SK-N-SH (cell line): ENCODE measurements at regions not wholly inside any gene's neighbourhood (a gene's known extent, or its start where the extent isn't known, plus 50 kb on each side); places are given as distances from the start of the nearest gene placed in this dataset.

Source experiments
- CTCF ChIA-PET: fragments of 300-600, 350-600 bp; formaldehyde crosslinking; extraction: SDS; loops from one replicate; lab custom pipeline; 2021; lab: Yijun Ruan, JAX
- POLR2A ChIA-PET: fragments of 350-600 bp; sonication (Branson Sonifier 250); formaldehyde crosslinking; extraction: SDS; loops from one replicate; lab custom pipeline; 2020; ENCODE audit warnings: antibody characterized with exemption, inconsistent platforms; lab: Yijun Ruan, JAX
- DNase-seq: peaks from one replicate; pipeline ENCODE4 v3.0.0; 2012
- H2AFZ ChIP-seq: fragments of 200-600 bp; sonication (generic); 2 replicates; pipeline ENCODE4 v1.8.1; 2016; ENCODE audit warnings: antibody characterized with exemption, mild to moderate bottlenecking, low read depth
- H3F3A ChIP-seq: fragments of 200-600 bp; sonication (generic); replicated peaks from 2 replicates; pipeline ENCODE3; 2016; ENCODE audit warnings: antibody characterized with exemption, mild to moderate bottlenecking; ENCODE audit not compliant: insufficient read depth
- H3K27ac ChIP-seq, 2 experiments: fragments of 200-500 bp in 1 of 2; fragments of 200-600 bp in 1 of 2; sonication (Bioruptor generic) in 1 of 2; sonication (generic), shearing (Covaris generic) in 1 of 2; 2 replicates each; pipeline versions ENCODE4 v1.5.1 to v1.6.1; 2014 to 2016; ENCODE audit warnings: low read depth in 2 of 2, inconsistent platforms in 1 of 2, low read length in 1 of 2, mild to moderate bottlenecking in 1 of 2, mixed read lengths in 1 of 2
- H3K27me3 ChIP-seq: fragments of 200-600 bp; sonication (generic), shearing (Covaris generic); 2 replicates; pipeline ENCODE4 v1.6.1; 2016; ENCODE audit warnings: mixed run types; ENCODE audit not compliant: insufficient read depth
- H3K36me3 ChIP-seq, 2 experiments: fragments of 200-500 bp in 1 of 2; fragments of 200-600 bp in 1 of 2; sonication (Bioruptor generic) in 1 of 2; sonication (generic) in 1 of 2; replicated peaks in 1 of 2; 2 replicates each; pipeline versions ENCODE3 to v1.5.1; 2014 to 2016; ENCODE audit warnings: low read length in 1 of 2, mild to moderate bottlenecking in 1 of 2; ENCODE audit not compliant: insufficient read depth in 2 of 2, control insufficient read depth in 1 of 2
- H3K4me1 ChIP-seq, 2 experiments: fragments of 200-500 bp in 1 of 2; fragments of 200-600 bp in 1 of 2; sonication (Bioruptor generic) in 1 of 2; sonication (generic), shearing (Covaris generic) in 1 of 2; 2 replicates each; pipeline versions ENCODE4 v1.5.1 to v1.6.1; 2014 to 2016; ENCODE audit warnings: low read depth in 1 of 2, low read length in 1 of 2, mixed run types in 1 of 2; ENCODE audit not compliant: insufficient read depth in 2 of 2, control insufficient read depth in 1 of 2
- H3K4me2 ChIP-seq: fragments of 200-600 bp; sonication (generic), shearing (Covaris generic); 2 replicates; pipeline ENCODE4 v1.6.1; 2017; ENCODE audit warnings: mixed run types
- H3K4me3 ChIP-seq, 2 experiments: fragments of 200-500 bp in 1 of 2; fragments of 200-600 bp in 1 of 2; sonication (Bioruptor generic) in 1 of 2; sonication (generic), shearing (Covaris generic) in 1 of 2; 2 replicates each; pipeline versions ENCODE4 v1.5.1 to v1.8.1; 2014 to 2016; ENCODE audit warnings: low read depth in 2 of 2, inconsistent platforms in 1 of 2, low read length in 1 of 2, mild to moderate bottlenecking in 1 of 2, mixed read lengths in 1 of 2, moderate library complexity in 1 of 2
- H3K79me2 ChIP-seq: fragments of 200-600 bp; sonication (generic); 2 replicates; pipeline ENCODE4 v1.8.1; 2017; ENCODE audit warnings: mild to moderate bottlenecking; ENCODE audit not compliant: insufficient read depth
- H3K9ac ChIP-seq: fragments of 200-600 bp; sonication (generic); 2 replicates; pipeline ENCODE4 v1.6.1; 2017; ENCODE audit warnings: mixed run types
- H3K9me2 ChIP-seq: fragments of 200-600 bp; sonication (generic); 2 replicates; pipeline ENCODE4 v1.6.1; 2017; ENCODE audit warnings: mixed run types
- H3K9me3 ChIP-seq: fragments of 200-600 bp; sonication (generic); 2 replicates; pipeline ENCODE4 v1.6.1; 2017; ENCODE audit warnings: mixed run types, mild to moderate bottlenecking, moderate library complexity
- H4K20me1 ChIP-seq: fragments of 200-600 bp; sonication (generic); 2 replicates; pipeline ENCODE4 v1.6.1; 2017; ENCODE audit warnings: mild to moderate bottlenecking, mixed run types; ENCODE audit not compliant: insufficient read depth
- ELF1 ChIP-seq: IDR thresholded peaks from 2 replicates; pipeline ENCODE4 v1.4.0; 2012
- EZH2phosphoT487 ChIP-seq: fragments of 200-600 bp; sonication (generic); IDR thresholded peaks from 2 replicates; pipeline ENCODE4 v1.6.1; 2017; ENCODE audit warnings: low read depth, mixed run types, mild to moderate bottlenecking, antibody characterized with exemption, moderate library complexity, borderline replicate concordance
- FOXJ3 ChIP-seq: sonication (generic); formaldehyde crosslinking; IDR thresholded peaks from 2 replicates; pipeline ENCODE4 v1.5.1; 2020; ENCODE audit warnings: mild to moderate bottlenecking, missing genetic modification reagents
- JUND ChIP-seq: IDR thresholded peaks from 2 replicates; pipeline ENCODE4 v1.4.0; 2012
- MXI1 ChIP-seq: IDR thresholded peaks from 2 replicates; pipeline ENCODE4 v1.6.1; 2012; ENCODE audit warnings: mild to moderate bottlenecking, low read depth, low read length, improper control_type of control experiment
- NRF1 ChIP-seq: IDR thresholded peaks from 2 replicates; pipeline ENCODE4 v1.6.1; 2012; ENCODE audit warnings: low read depth, mild to moderate bottlenecking, low read length
- RAD21 ChIP-seq: IDR thresholded peaks from 2 replicates; pipeline ENCODE4 v1.6.1; 2012; ENCODE audit warnings: mild to moderate bottlenecking, low read length
- RCOR1 ChIP-seq: fragments of 150-350 bp; IDR thresholded peaks from 2 replicates; pipeline ENCODE4 v1.6.1; 2017; ENCODE audit warnings: antibody characterized with exemption, low read length
- RFX5 ChIP-seq: IDR thresholded peaks from 2 replicates; pipeline ENCODE4 v1.6.1; 2012; ENCODE audit warnings: mild to moderate bottlenecking, improper control_type of control experiment, low read length
- SIN3A ChIP-seq: IDR thresholded peaks from 2 replicates; pipeline ENCODE4 v1.6.1; 2012; ENCODE audit warnings: low read depth, mild to moderate bottlenecking, low read length, moderate library complexity, borderline replicate concordance
- WGBS: methylation state at CpG from one replicate; pipeline ENCODE4 v1.1.6; 2017; ENCODE audit warnings: low lambda C conversion rate; 5-methylcytosine and 5-hydroxymethylcytosine counted together
- TF ChIP-seq, protein P1 (sequence below): IDR thresholded peaks from 2 replicates; pipeline ENCODE4 v1.4.0; 2012; ENCODE audit warnings: low read depth
- TF ChIP-seq, protein P2 (sequence below): IDR thresholded peaks from 2 replicates; pipeline ENCODE4; 2012
- TF ChIP-seq, protein P3 (sequence below): fragments of 200-600 bp; sonication (generic); IDR thresholded peaks from 2 replicates; pipeline ENCODE4 v1.6.1; 2017; ENCODE audit warnings: antibody characterized with exemption, mild to moderate bottlenecking, moderate library complexity
- TF ChIP-seq, protein P4 (sequence below): IDR thresholded peaks from 2 replicates; pipeline ENCODE4 v1.4.0; 2012; ENCODE audit warnings: low read depth, borderline replicate concordance
- TF ChIP-seq, protein P5 (sequence below): fragments of 150-350 bp; IDR thresholded peaks from 2 replicates; pipeline ENCODE4 v1.6.1; 2017; ENCODE audit warnings: antibody characterized with exemption, low read length, low read depth, borderline replicate concordance

DNA sequence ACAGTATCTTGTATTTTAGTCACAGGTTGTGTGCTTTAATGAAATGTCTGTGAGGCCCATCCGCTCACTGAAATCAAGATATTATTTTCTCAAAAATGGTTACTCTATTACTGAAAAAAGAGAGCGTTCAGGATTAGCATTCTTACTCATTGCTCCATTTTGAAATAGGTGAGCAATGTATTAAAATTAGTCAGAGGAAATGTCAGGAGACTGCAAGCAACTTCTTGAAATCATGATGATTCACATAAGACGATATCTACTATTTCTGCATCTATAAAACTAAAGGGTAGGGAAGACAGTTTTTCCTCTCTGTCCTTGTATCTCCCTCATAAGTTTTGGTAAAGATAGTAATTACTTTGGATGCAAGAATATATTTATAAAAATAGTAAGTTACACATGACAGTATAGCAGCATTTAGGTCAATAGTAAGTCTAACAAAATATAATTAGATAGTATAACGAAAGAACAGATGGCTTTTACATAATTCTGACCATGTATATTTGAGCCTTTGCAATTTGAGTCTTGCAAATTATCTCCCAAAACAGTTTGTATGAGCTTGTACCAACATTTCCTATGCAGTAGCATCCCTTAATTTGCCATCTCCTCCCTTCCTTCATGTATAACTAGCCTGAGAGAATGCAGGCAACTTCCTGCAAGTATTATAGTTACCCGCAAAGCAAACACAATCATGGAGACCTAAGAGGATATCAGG lies 937.8 kb downstream of the PCDH7 start:
- Histone ChIP-seq H3K9me2 (no peaks in the 10 kb centered on the region), H3K27me3 (no peaks in the 10 kb centered on the region; the same call in 1 of the 2 replicates), H3K9me3 (no peaks in the 10 kb centered on the region), H3F3A (no peaks in the 10 kb centered on the region), H3K4me2 (no peak overlapping the region), H3K79me2 (no peaks in the 10 kb centered on the region), H2AFZ (no peak overlapping the region), H3K36me3 (no peaks in the 10 kb centered on the region), H3K4me1 (no peaks in the 10 kb centered on the region), H4K20me1 (no peaks in the 10 kb centered on the region), H3K4me3 (no peak overlapping the region), H3K27ac (no peak overlapping the region), H3K9ac (no peak overlapping the region)
- ChIA-PET CTCF (no interaction called here), POLR2A (no interaction called here)
- 32% methylated on average over 5 of the region's 5 CpGs for WGBS
- TF ChIP-seq FOXJ3 (CRISPR knock-in tag) = no peak
- TF ChIP-seq, protein P1, sequence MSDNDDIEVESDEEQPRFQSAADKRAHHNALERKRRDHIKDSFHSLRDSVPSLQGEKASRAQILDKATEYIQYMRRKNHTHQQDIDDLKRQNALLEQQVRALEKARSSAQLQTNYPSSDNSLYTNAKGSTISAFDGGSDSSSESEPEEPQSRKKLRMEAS = no peak
- no peak for TF ChIP-seq NRF1
- DNase-seq = no peak

DNA sequence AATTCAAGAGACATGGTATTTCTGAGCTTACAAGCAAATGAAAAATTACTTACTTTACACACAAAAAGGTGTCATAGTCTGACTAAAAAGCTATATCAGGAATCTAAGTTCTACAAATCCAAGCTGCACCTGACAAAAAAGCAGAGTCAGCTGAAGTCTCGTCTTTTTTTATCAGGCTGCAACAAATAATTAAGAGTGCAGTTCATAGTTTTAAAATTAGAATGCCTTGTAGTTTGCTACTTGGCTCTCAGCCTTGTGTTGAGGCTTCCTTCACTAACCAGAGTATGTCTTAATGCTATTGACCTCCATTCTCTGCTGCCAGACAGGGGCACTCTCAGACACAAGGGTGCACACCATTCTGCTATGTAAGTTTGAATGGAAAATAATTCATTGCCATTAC lies 940.7 kb downstream of the PCDH7 start:
- Histone ChIP-seq H3K27me3 (no peaks in the 10 kb centered on the region; the same call in 1 of the 2 replicates), H3K79me2 (no peaks in the 10 kb centered on the region), H3K4me2 (no peak overlapping the region), H2AFZ (no peak overlapping the region), H3K4me1 (no peaks in the 10 kb centered on the region), H3K9me3 (no peaks in the 10 kb centered on the region), H3K9me2 (no peaks in the 10 kb centered on the region), H3K36me3 (no peaks in the 10 kb centered on the region), H3K4me3 (no peak overlapping the region), H3K9ac (no peak overlapping the region), H3F3A (no peaks in the 10 kb centered on the region), H3K27ac (no peak overlapping the region), H4K20me1 (no peaks in the 10 kb centered on the region)
- POLR2A ChIA-PET = no interaction called here
- TF ChIP-seq NRF1 (no peak), MXI1 (no peak), RFX5 (no peak), JUND (no peak), SIN3A (no peak), ELF1 (no peak), RAD21 (no peak), RCOR1 (no peak), EZH2phosphoT487 (no peak)
- TF ChIP-seq, protein P2, sequence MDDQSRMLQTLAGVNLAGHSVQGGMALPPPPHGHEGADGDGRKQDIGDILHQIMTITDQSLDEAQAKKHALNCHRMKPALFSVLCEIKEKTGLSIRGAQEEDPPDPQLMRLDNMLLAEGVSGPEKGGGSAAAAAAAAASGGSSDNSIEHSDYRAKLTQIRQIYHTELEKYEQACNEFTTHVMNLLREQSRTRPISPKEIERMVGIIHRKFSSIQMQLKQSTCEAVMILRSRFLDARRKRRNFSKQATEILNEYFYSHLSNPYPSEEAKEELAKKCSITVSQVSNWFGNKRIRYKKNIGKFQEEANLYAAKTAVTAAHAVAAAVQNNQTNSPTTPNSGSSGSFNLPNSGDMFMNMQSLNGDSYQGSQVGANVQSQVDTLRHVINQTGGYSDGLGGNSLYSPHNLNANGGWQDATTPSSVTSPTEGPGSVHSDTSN = no peak
- TF ChIP-seq, protein P3, sequence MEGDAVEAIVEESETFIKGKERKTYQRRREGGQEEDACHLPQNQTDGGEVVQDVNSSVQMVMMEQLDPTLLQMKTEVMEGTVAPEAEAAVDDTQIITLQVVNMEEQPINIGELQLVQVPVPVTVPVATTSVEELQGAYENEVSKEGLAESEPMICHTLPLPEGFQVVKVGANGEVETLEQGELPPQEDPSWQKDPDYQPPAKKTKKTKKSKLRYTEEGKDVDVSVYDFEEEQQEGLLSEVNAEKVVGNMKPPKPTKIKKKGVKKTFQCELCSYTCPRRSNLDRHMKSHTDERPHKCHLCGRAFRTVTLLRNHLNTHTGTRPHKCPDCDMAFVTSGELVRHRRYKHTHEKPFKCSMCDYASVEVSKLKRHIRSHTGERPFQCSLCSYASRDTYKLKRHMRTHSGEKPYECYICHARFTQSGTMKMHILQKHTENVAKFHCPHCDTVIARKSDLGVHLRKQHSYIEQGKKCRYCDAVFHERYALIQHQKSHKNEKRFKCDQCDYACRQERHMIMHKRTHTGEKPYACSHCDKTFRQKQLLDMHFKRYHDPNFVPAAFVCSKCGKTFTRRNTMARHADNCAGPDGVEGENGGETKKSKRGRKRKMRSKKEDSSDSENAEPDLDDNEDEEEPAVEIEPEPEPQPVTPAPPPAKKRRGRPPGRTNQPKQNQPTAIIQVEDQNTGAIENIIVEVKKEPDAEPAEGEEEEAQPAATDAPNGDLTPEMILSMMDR = no peak
- TF ChIP-seq, protein P4, sequence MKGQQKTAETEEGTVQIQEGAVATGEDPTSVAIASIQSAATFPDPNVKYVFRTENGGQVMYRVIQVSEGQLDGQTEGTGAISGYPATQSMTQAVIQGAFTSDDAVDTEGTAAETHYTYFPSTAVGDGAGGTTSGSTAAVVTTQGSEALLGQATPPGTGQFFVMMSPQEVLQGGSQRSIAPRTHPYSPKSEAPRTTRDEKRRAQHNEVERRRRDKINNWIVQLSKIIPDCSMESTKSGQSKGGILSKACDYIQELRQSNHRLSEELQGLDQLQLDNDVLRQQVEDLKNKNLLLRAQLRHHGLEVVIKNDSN = no peak
- TF ChIP-seq, protein P5, sequence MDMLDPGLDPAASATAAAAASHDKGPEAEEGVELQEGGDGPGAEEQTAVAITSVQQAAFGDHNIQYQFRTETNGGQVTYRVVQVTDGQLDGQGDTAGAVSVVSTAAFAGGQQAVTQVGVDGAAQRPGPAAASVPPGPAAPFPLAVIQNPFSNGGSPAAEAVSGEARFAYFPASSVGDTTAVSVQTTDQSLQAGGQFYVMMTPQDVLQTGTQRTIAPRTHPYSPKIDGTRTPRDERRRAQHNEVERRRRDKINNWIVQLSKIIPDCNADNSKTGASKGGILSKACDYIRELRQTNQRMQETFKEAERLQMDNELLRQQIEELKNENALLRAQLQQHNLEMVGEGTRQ = no peak
- 0% methylated on average over 1 of the region's 1 CpG for WGBS
- CTCF ChIA-PET = no interaction called here
- DNase-seq = no peak
